NCI-H146 treated with DMSO at 0.1 percent for 48 hours (cell line): ENCODE measurements at regions not wholly inside any gene's neighbourhood (a gene's known extent, or its start where the extent isn't known, plus 50 kb on each side); places are given as distances from the start of the nearest gene placed in this dataset.
"Not testable (repeated sequence)": the region's sequence is repeated elsewhere in the genome, so short reads cannot be mapped to it uniquely, and the experiment has no call there.

Experiments
- DNase-seq: peaks from one replicate; lab custom pipeline; 2025; ENCODE audit not compliant: unreplicated experiment; lab: John Stamatoyannopoulos, UW

GRCh38 chr16:35170061-35170460 is 1710.6 kb downstream of the TP53TG3F start:
- DNase-seq = not testable (repeated sequence)

DNA sequence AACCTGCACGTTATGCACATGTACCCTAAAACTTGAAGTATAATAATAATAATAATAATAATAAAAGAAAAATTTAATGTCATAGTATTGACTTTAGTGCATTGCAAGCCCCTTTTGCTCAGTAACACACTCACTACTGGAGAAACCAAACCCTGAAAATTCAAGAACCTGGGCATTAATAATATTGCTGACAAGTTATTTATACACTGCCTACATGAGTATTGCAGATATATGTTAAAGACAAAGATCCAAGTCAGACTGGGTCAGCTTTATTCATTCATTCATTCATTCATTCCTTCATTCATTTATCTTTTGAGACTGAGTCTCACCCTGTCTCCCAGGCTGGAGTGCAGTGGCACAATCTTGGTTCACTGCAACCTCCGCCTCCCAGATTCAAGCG is 1711.2 kb downstream of the TP53TG3F start:
- DNase-seq = no peak

GRCh38 chr16:35171106-35171505 is 1711.7 kb downstream of the TP53TG3F start:
- no peak for DNase-seq

DNA sequence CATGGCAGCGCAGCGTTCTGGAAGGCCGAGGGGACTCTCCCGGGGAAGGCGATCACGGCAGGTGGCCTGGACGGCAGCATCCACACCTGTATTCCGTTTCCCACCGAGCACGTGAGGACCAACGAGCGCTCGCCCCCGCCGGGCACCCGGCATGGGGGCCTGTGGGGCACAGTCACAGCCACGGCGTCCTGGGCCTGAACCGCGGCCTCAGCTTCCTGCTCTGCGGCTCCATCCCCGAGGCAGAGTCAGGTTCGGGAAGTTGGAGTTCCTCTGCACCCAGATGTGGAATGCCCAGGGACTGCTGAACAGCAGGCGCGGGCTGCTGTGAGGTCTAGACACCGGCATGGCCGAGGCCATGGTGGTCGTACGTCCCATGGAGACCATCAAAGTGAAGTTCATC is 1713.9 kb downstream of the TP53TG3F start:
- no peak for DNase-seq

- no peak for DNase-seq
These were observed 1714.6 kb downstream of the TP53TG3F start for GRCh38 chr16:35174016-35174415.

DNA sequence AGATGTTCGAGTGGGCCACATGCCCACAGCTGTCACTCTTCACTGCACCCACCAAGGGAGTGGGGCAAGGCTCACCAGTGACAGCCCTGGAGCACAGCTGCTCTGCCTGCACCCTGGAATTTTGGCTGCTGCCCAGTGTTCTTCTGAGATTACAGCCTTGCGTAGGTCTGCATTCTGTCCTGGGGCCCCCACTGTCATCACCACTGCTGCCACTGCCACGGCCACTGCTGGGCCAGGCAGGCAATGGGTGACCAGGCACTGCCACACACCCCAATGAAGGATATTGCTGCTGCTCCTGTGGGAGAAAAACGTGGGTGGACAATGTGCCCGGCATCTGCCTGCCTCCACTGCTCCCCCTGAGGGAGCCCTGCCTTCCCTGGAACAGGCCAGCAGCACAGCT is 1717.0 kb downstream of the TP53TG3F start:
- no peak for DNase-seq

DNA sequence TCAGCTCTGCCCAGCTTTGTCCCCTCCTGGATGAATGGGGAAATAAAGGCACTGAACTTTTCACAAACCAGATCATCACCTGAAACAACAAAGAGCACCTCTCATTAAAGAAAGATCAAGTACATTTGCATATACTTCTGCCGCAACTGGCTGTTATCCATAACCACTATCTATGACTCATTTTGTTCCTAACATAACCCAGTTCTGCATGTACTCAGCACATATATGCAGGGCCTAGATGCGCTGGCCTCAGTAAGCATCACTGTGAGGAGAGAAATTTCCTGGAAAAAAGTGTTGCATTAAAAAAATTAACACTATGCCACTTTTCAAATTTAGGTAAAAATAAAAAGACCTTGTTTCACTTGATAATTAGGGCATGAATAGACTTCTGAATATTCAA is 1718.4 kb downstream of the TP53TG3F start:
- DNase-seq = no peak

- no peak for DNase-seq
These were observed 1721.6 kb downstream of the TP53TG3F start for GRCh38 chr16:35180970-35181369.

GRCh38 chr16:35181422-35182030 is 1722.1 kb downstream of the TP53TG3F start:
- DNase-seq = no peak

DNA sequence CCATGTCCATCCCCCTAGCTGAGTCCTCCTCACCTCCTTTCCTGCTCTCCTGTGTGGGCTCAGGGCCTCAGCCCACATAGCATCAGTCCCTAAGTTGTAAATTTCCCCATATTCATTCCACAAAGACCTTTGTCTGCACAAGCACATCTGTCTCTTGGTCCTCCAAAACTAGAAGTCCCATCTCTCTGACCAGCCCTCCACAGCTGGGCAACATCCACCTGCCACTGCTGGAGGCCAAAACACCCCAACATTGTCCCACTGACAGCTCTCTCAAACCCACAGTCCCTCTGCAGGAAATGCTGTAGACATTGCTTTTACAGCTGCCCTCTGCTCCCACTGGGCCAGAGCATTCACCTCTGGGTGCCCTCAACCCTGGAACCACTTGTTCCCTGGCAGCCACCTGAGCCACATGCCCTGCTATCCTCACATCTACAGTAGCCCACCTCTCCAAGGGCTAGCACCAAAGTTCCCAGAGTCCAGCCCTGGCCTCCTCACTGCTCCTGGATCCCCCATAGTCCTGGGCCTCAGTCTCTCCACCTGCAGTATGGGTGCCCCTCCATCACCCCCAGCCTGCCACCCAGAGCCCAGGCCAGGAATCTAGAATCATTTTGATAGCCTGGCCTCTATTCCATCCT is 1722.7 kb downstream of the TP53TG3F start:
- DNase-seq = no peak

DNA sequence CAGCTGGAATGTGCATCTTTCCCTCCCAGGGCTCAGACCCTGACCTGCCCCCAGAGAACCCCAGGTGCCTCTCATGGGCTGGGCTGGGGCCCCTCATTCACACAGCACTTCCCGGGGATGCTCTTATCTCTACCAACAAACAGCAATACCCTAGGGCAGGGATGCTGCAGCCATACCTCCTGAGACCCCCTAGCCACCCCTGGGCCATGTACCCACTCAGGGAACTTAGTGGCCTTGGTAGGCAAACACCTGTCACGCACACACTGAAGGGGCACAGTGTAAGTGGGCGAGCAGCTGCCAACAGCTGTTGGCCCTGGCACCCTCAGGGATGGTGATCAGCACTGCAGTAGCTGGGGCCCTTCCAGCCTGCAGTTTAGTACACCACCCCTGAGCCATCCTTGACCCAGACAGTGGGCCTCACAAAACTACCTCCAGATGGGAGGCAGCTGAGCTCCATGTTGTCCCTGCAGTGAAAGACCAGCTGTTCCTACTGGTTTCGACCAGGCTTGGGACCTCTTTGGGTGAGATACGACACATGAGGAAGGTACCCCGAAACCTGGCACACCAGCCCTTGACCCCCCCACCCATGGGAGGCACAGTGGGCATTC is 1723.6 kb downstream of the TP53TG3F start:
- DNase-seq = no peak

GRCh38 chr16:35184356-35184870 is 1725.0 kb downstream of the TP53TG3F start:
- no peak for DNase-seq

- DNase-seq = no peak
These were observed 1726.1 kb downstream of the TP53TG3F start for GRCh38 chr16:35185366-35186044.

- no peak for DNase-seq
These were observed 1726.8 kb downstream of the TP53TG3F start for GRCh38 chr16:35186045-35186759.

DNA sequence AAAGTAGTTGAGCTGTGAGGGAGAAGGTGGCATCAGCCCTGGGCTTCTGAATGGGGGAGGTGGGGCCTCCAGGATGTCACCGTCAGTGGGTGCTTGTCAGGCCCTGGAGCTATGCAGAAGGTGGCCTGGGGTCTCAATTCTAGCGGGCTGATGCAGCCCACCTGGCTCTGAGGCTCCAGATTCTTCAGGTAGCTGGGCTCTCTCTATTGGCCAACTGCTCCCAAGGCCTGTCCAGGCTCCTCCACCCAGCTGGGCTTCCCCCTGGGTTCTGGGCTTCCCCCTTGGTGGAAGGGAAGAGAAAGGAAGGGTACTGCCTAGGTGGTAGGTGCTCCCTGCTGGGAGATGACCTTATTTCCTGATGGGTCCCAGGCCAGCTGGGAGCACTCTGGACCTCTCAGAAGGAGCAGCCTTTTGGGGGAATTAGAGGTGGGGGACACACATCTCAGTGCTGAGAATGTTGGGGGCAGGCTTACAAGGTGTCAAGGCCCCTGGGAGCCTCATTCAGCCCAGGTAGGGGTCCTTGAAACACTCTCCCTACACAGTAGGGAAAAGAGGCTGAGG is 1728.3 kb downstream of the TP53TG3F start:
- no peak for DNase-seq

- no peak for DNase-seq
These were observed 1729.1 kb downstream of the TP53TG3F start for GRCh38 chr16:35188288-35189155.

GRCh38 chr16:35192993-35193392 is 1733.6 kb downstream of the TP53TG3F start:
- DNase-seq = no peak

DNA sequence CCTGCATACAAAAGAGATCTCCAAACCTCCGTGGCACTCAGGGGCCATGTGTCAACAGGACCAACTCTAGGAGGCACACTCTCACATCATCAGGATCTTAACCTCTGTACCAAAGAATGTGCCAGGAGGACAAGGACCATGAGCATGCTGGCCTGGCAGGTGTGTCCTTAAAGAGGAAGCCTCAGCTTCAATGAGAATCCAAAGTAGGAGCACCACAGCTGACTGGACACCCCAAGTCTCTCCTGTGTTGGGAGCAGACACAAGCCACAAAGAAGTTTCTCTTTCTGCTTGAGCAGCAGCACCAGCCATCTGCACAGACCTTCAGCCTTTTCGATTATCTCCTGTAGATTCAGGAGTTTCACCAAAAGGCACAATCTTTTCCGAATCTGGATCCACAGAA is 1734.5 kb downstream of the TP53TG3F start:
- no peak for DNase-seq

DNA sequence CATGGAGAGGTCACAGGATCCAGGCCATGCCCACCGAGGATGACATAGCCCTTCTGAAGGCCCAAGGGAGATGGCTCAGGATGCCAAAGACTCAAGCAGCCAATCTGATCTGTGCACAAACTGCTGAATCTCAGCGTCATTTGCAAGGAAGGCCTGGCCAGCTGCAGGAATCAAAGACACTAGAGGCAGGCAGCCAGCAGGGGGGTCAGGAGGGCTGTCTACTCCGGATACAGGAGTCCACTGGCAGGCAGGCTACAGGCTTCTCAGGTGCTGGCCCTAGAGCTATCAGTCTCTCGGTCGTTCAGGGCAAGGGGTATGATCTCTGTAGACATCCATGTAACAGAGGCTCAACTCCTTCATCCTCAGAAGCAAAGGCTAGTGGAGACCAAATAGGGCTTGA is 1735.3 kb downstream of the TP53TG3F start:
- no peak for DNase-seq
